ENCODE measurements at regions not wholly inside any gene's neighbourhood (a gene's known extent, or its start where the extent isn't known, plus 50 kb on each side); places are given as distances from the start of the nearest gene placed in this dataset.

- ChIA-PET POLR2A (no interaction called here), CTCF (no interaction called here)
- TF ChIP-seq CTCF (IDR thresholded peaks at IDR 0.05; ENCODE audit: control extremely low read depth, extremely low read depth, low read depth, missing control alignments) = no peak
- DNase-seq (ENCODE audit: extremely low spot score) = no peak
Measured at GRCh38 chr4:24059839-24060238, 170.0 kb upstream of the PPARGC1A start.

GRCh38 chr4:24057915-24058559, 168.2 kb upstream of the PPARGC1A start:
- POLR2A ChIA-PET = no interaction called here
- TF ChIP-seq CTCF (IDR thresholded peaks at IDR 0.05; ENCODE audit: control extremely low read depth, extremely low read depth, low read depth, missing control alignments) = no peak
- DNase-seq (ENCODE audit: extremely low spot score) = no peak
- CTCF ChIA-PET = no interaction called here

- no peak for TF ChIP-seq CTCF (IDR thresholded peaks at IDR 0.05; ENCODE audit: control extremely low read depth, extremely low read depth, low read depth, missing control alignments)
- ChIA-PET CTCF (no interaction called here), POLR2A (no interaction called here)
- no peak for DNase-seq (ENCODE audit: extremely low spot score)
Measured at GRCh38 chr4:24056289-24056688, 166.4 kb upstream of the PPARGC1A start.

- CTCF ChIA-PET = no interaction called here
Measured at GRCh38 chr4:24055623-24056022, 165.8 kb upstream of the PPARGC1A start.

GRCh38 chr4:24054910-24055309, 165.1 kb upstream of the PPARGC1A start:
- TF ChIP-seq CTCF (IDR thresholded peaks at IDR 0.05; ENCODE audit: control extremely low read depth, extremely low read depth, low read depth, missing control alignments) = no peak
- CTCF ChIA-PET = no interaction called here
- no peak for DNase-seq (ENCODE audit: extremely low spot score)
- POLR2A ChIA-PET = no interaction called here

More at GRCh38 chr4:24055623-24056022, 165.8 kb upstream of the PPARGC1A start:
- DNase-seq (ENCODE audit: extremely low spot score) = no peak
- POLR2A ChIA-PET = no interaction called here
- TF ChIP-seq CTCF (IDR thresholded peaks at IDR 0.05; ENCODE audit: control extremely low read depth, extremely low read depth, low read depth, missing control alignments) = no peak

- TF ChIP-seq CTCF (IDR thresholded peaks at IDR 0.05; ENCODE audit: control extremely low read depth, extremely low read depth, low read depth, missing control alignments) = no peak
- POLR2A ChIA-PET = no interaction called here
- no peak for DNase-seq (ENCODE audit: extremely low spot score)
- CTCF ChIA-PET = no interaction called here
Measured at GRCh38 chr4:24053934-24054333, 164.1 kb upstream of the PPARGC1A start.
